ENCODE measurements at regions not wholly inside any gene's neighbourhood (a gene's known extent, or its start where the extent isn't known, plus 50 kb on each side); places are given as distances from the start of the nearest gene placed in this dataset.

- no peak for TF ChIP-seq CREB5 (CRISPR knock-in tag; IDR thresholded peaks at IDR 0.05; ENCODE audit: low read depth)
- TF ChIP-seq ISL1 (CRISPR knock-in tag; IDR thresholded peaks at IDR 0.05) = no peak
- TF ChIP-seq ZFP3 (CRISPR knock-in tag; IDR thresholded peaks at IDR 0.05) = no peak
- no peak for TF ChIP-seq ZFP30 (CRISPR knock-in tag; IDR thresholded peaks at IDR 0.05)
- no peak for TF ChIP-seq ZC3H10 (CRISPR knock-in tag; IDR thresholded peaks at IDR 0.05)
- TF ChIP-seq PPARA (CRISPR knock-in tag; IDR thresholded peaks at IDR 0.05; ENCODE audit: borderline replicate concordance) = no peak
- no peak for TF ChIP-seq OSR1 (CRISPR knock-in tag; IDR thresholded peaks at IDR 0.05)
- TF ChIP-seq PATZ1 (CRISPR knock-in tag; IDR thresholded peaks at IDR 0.05; ENCODE audit: borderline replicate concordance) = no peak
- no peak for ATAC-seq
Measured at GRCh38 chr15:95501865-95502264, 828.6 kb upstream of the NR2F2 start.

- TF ChIP-seq ZFP3 (CRISPR knock-in tag; IDR thresholded peaks at IDR 0.05) (no peak), TOX (CRISPR knock-in tag; IDR thresholded peaks at IDR 0.05; ENCODE audit: borderline replicate concordance) (no peak), ARNTL (CRISPR knock-in tag; IDR thresholded peaks at IDR 0.05; ENCODE audit: borderline replicate concordance, low read depth) (no peak), ZNF8 (CRISPR knock-in tag; IDR thresholded peaks at IDR 0.05) (no peak), TCF4 (CRISPR knock-in tag; IDR thresholded peaks at IDR 0.05; ENCODE audit: borderline replicate concordance) (no peak), CREB5 (CRISPR knock-in tag; IDR thresholded peaks at IDR 0.05; ENCODE audit: low read depth) (no peak), PATZ1 (CRISPR knock-in tag; IDR thresholded peaks at IDR 0.05; ENCODE audit: borderline replicate concordance) (no peak), BACH2 (CRISPR knock-in tag; IDR thresholded peaks at IDR 0.05; ENCODE audit: borderline replicate concordance) (no peak), ZNF70 (CRISPR knock-in tag; IDR thresholded peaks at IDR 0.05) (no peak), GLIS3 (CRISPR knock-in tag; IDR thresholded peaks at IDR 0.05) (no peak), CSDC2 (CRISPR knock-in tag; IDR thresholded peaks at IDR 0.05) (no peak), CSRNP3 (CRISPR knock-in tag; IDR thresholded peaks at IDR 0.05) (no peak), ISL1 (CRISPR knock-in tag; IDR thresholded peaks at IDR 0.05) (no peak), OSR1 (CRISPR knock-in tag; IDR thresholded peaks at IDR 0.05) (no peak), PPARA (CRISPR knock-in tag; IDR thresholded peaks at IDR 0.05; ENCODE audit: borderline replicate concordance) (no peak)
- ATAC-seq = no peak
Measured at GRCh38 chr15:95503107-95503506, 827.4 kb upstream of the NR2F2 start.

GRCh38 chr15:95503640-95504225, 826.8 kb upstream of the NR2F2 start:
- ATAC-seq = no peak

More at GRCh38 chr15:95503640-95504225, 826.8 kb upstream of the NR2F2 start:
- no peak for TF ChIP-seq CREB5 (CRISPR knock-in tag; IDR thresholded peaks at IDR 0.05; ENCODE audit: low read depth)
- no peak for TF ChIP-seq TOX (CRISPR knock-in tag; IDR thresholded peaks at IDR 0.05; ENCODE audit: borderline replicate concordance)
- TF ChIP-seq ZFP30 (CRISPR knock-in tag; IDR thresholded peaks at IDR 0.05) = no peak
- TF ChIP-seq CSDC2 (CRISPR knock-in tag; IDR thresholded peaks at IDR 0.05) = no peak
- no peak for TF ChIP-seq ISL1 (CRISPR knock-in tag; IDR thresholded peaks at IDR 0.05)
- no peak for TF ChIP-seq PATZ1 (CRISPR knock-in tag; IDR thresholded peaks at IDR 0.05; ENCODE audit: borderline replicate concordance)
- TF ChIP-seq ESRRG (CRISPR knock-in tag; IDR thresholded peaks at IDR 0.05) = no peak
- TF ChIP-seq CSRNP3 (CRISPR knock-in tag; IDR thresholded peaks at IDR 0.05) = no peak
- TF ChIP-seq ZNF8 (CRISPR knock-in tag; IDR thresholded peaks at IDR 0.05) = no peak
- TF ChIP-seq GLIS3 (CRISPR knock-in tag; IDR thresholded peaks at IDR 0.05) = no peak
- TF ChIP-seq ARNTL (CRISPR knock-in tag; IDR thresholded peaks at IDR 0.05; ENCODE audit: borderline replicate concordance, low read depth) = no peak
- TF ChIP-seq ZNF565 (CRISPR knock-in tag; conservative IDR thresholded peaks at IDR 0.05; ENCODE audit: low read depth) = no peak

All from SK-N-SH treated with all-trans-retinoic acid at 6 μM for 48 hours (cell line).